CD4-positive, CD25-positive, alpha-beta regulatory T cell (primary cell): ENCODE measurements at regions not wholly inside any gene's neighbourhood (a gene's known extent, or its start where the extent isn't known, plus 50 kb on each side); places are given as distances from the start of the nearest gene placed in this dataset.

Experiments used
- ATAC-seq, 2 donors: fragments of 150-1000 bp; cut with Tn5 transposase; one replicate each; pipeline ENCODE4 v1.10.0; 2021; ENCODE audit warnings: low read depth in 2 of 2, moderate number of reproducible peaks in 2 of 2, moderate library complexity in 1 of 2
- DNase-seq, 3 donors: peaks; one replicate each; pipeline versions ENCODE4 v3.0.0 to v3.0.0-alpha.2; 2012 to 2022; ENCODE audit warnings: mixed read lengths in 1 of 3
- H3K27ac ChIP-seq: one replicate; pipeline ENCODE4 v1.7.0; 2013; ENCODE audit warnings: mild to moderate bottlenecking, low read length; ENCODE audit not compliant: insufficient read depth, poor library complexity, severe bottlenecking
- H3K27me3 ChIP-seq: one replicate; pipeline ENCODE4 v1.7.0; 2013; ENCODE audit warnings: low read length; ENCODE audit not compliant: control insufficient read depth, insufficient read depth
- H3K36me3 ChIP-seq: one replicate; pipeline ENCODE4 v1.7.0; 2013; ENCODE audit warnings: mild to moderate bottlenecking, low read length, moderate library complexity; ENCODE audit not compliant: control insufficient read depth, insufficient read depth
- H3K4me1 ChIP-seq: 2 replicates; pipeline ENCODE4 v1.7.0; 2013; ENCODE audit warnings: mild to moderate bottlenecking, low read length; ENCODE audit not compliant: insufficient read depth, control insufficient read depth, poor library complexity, severe bottlenecking
- H3K4me3 ChIP-seq: one replicate; pipeline ENCODE4 v1.7.0; 2013; ENCODE audit warnings: low read depth, mild to moderate bottlenecking, low read length, moderate library complexity
- H3K9me3 ChIP-seq, 2 experiments: 1 replicate in 1 of 2; 2 replicates in 1 of 2; pipeline ENCODE4 v1.7.0; 2013; ENCODE audit warnings: low read length in 2 of 2, mild to moderate bottlenecking in 1 of 2, moderate library complexity in 1 of 2; ENCODE audit not compliant: control insufficient read depth in 2 of 2
- H3K27ac Mint-ChIP-seq, 3 donors: one replicate each; pipeline ENCODE4 v1.8.0; 2020 to 2022; ENCODE audit warnings: mild to moderate bottlenecking in 3 of 3, mixed read lengths in 3 of 3, moderate library complexity in 2 of 3
- H3K27me3 Mint-ChIP-seq: one replicate; pipeline ENCODE4 v1.8.0; 2022; ENCODE audit warnings: mild to moderate bottlenecking, mixed read lengths
- H3K36me3 Mint-ChIP-seq: one replicate; pipeline ENCODE4 v1.8.0; 2020; ENCODE audit warnings: mixed read lengths
- H3K4me1 Mint-ChIP-seq, 4 donors: one replicate each; pipeline ENCODE4 v1.8.0; 2020 to 2022; ENCODE audit warnings: mixed read lengths in 4 of 4, mild to moderate bottlenecking in 1 of 4
- H3K4me3 Mint-ChIP-seq, 4 donors: one replicate each; pipeline ENCODE4 v1.8.0; 2020 to 2022; ENCODE audit warnings: mild to moderate bottlenecking in 4 of 4, mixed read lengths in 4 of 4, moderate library complexity in 3 of 4
- H3K9me3 Mint-ChIP-seq, 7 donors: one replicate each; pipeline ENCODE4 v1.8.0; 2020 to 2022; ENCODE audit warnings: mixed read lengths in 7 of 7, mild to moderate bottlenecking in 3 of 7, moderate library complexity in 2 of 7

DNA sequence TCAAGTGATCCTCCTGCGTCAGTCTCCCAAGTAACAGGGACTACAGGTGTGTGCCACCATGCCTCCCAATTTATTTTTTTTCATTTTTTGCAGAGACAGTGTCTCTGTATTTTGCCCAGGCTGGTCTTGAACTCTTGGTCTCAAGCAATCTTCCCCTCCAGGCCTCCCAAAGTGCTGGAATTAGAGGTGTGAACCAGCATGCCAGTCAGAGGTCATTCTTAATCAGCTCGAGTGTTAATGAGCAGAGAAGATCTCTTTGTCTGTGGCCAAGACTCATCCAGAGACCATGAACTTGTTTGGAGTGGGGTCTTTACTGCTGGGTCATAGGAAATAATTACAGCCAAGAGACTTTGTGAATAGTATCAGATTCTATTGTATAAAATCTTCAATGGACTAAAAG is 99.2 kb upstream of the AP1S2 start:
- no peaks in the 10 kb centered on the region for H3K27me3 ChIP-seq
- no peak for DNase-seq
- no peaks in the 10 kb centered on the region for H3K9me3 ChIP-seq
- no peak overlapping the region for H3K27ac ChIP-seq
- peaks cover 5% of the 10 kb centered on the region for H3K27me3 Mint-ChIP-seq
- H3K4me3 Mint-ChIP-seq = no peak overlapping the region
- no peaks in the 10 kb centered on the region for H3K4me1 Mint-ChIP-seq
- H3K9me3 Mint-ChIP-seq = peaks cover 0 to 2% (median 0%) of the 10 kb centered on the region in 7 donors
- H3K4me1 ChIP-seq = no peaks in the 10 kb centered on the region
- no peak overlapping the region for H3K4me3 ChIP-seq
- no peaks in the 10 kb centered on the region for H3K36me3 ChIP-seq
- ATAC-seq = no peak
- H3K36me3 Mint-ChIP-seq = no peaks in the 10 kb centered on the region
- H3K27ac Mint-ChIP-seq = no peak overlapping the region

DNA sequence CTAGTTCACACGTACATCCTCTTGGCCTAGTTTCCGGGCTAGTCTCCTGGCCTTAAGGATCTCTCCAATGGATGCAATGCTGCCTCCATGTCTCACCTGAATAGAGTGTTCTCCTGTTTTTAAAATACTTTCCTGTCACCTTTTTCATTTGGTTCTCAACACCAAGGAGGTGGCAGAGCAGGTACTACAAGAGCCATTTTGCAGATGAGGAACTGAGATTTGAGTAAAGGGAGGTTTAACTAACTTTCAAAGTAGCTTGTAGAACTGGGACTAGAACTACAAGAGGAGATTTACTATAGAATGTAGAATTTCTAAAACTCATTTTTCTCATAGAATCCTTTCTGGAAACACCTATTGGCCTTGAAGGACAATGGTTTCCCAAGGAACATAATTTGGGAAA is 97.6 kb upstream of the AP1S2 start:
- Mint-ChIP-seq H3K4me3 (no peak overlapping the region), H3K27ac (no peak overlapping the region), H3K27me3 (peaks cover 5% of the 10 kb centered on the region), H3K9me3 (peaks cover 0 to 4% (median 0%) of the 10 kb centered on the region in 7 donors), H3K4me1 (no peaks in the 10 kb centered on the region), H3K36me3 (no peaks in the 10 kb centered on the region)
- H3K27me3 ChIP-seq = no peaks in the 10 kb centered on the region
- H3K9me3 ChIP-seq = no peaks in the 10 kb centered on the region
- DNase-seq (no peak), ATAC-seq (no peak)
- H3K36me3 ChIP-seq = no peaks in the 10 kb centered on the region
- no peak overlapping the region for H3K4me3 ChIP-seq
- no peak overlapping the region for H3K27ac ChIP-seq
- no peaks in the 10 kb centered on the region for H3K4me1 ChIP-seq

DNA sequence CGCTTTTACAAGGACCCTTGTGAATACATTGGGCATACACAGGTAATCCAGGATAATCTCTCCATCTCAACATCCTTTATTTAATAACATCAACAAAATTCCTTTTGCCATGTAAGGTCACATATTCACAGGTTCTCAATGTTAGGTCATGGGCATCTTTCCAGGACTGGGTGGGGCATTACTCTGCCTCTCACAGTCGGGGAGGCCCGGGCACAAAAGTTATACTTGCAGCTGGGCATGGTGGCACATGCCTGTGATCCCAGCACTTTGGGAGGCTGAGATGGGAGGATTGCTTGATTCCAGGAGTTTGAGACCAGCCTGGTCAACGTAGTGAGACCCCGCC is 93.7 kb upstream of the AP1S2 start:
- no peak overlapping the region for H3K27ac ChIP-seq
- ATAC-seq = no peak

DNA sequence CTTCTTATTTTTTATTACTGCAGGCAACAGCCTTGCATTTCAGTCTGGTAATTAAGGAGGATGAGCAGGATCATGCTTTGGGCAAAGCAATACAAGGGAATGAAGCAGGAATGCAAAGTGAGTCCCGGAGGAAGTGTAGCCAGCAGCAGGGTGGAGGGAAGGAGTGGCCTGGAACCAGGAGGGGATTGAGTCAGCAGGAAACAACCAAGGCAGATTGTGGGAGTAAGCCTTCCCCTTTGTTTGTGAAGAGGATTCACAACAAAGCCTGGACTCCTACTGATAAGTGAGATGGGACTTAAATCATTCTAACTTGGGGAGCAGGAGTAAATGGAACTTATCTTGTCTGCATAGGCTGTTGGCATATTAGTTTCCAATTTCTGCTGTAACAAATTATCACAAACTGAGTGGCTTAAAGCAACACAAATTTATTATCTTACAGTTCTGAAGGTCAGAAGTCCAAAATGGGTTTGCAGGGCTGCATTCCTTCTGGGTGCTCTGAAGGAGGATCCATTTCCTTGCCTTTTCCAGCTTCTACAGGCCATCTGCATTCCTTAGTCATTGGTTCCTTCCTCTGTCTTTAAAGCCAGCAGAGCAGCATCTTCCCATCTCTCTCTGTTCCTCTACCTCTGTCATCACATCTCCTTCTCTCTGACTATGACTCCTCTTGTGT is 93.2 kb upstream of the AP1S2 start:
- Mint-ChIP-seq H3K27me3 (peaks cover 5% of the 10 kb centered on the region), H3K4me3 (no peak overlapping the region), H3K9me3 (peaks cover 0 to 4% (median 0%) of the 10 kb centered on the region in 7 donors), H3K36me3 (no peaks in the 10 kb centered on the region), H3K4me1 (no peaks in the 10 kb centered on the region), H3K27ac (no peak overlapping the region)
- H3K4me1 ChIP-seq = no peaks in the 10 kb centered on the region
- no peak for ATAC-seq
- no peak overlapping the region for H3K4me3 ChIP-seq
- no peaks in the 10 kb centered on the region for H3K27me3 ChIP-seq
- no peaks in the 10 kb centered on the region for H3K36me3 ChIP-seq
- H3K27ac ChIP-seq = no peak overlapping the region
- DNase-seq = no peak
- H3K9me3 ChIP-seq = no peaks in the 10 kb centered on the region

More for the DNA sequence above, 93.7 kb upstream of the AP1S2 start:
- Mint-ChIP-seq H3K4me3 (no peak overlapping the region), H3K9me3 (peaks cover 0 to 4% (median 0%) of the 10 kb centered on the region in 7 donors), H3K4me1 (no peaks in the 10 kb centered on the region), H3K27me3 (peaks cover 5% of the 10 kb centered on the region), H3K27ac (no peak overlapping the region), H3K36me3 (no peaks in the 10 kb centered on the region)
- no peaks in the 10 kb centered on the region for H3K9me3 ChIP-seq
- no peak overlapping the region for H3K4me3 ChIP-seq
- H3K27me3 ChIP-seq = no peaks in the 10 kb centered on the region
- no peak for DNase-seq
- H3K4me1 ChIP-seq = no peaks in the 10 kb centered on the region
- H3K36me3 ChIP-seq = no peaks in the 10 kb centered on the region

DNA sequence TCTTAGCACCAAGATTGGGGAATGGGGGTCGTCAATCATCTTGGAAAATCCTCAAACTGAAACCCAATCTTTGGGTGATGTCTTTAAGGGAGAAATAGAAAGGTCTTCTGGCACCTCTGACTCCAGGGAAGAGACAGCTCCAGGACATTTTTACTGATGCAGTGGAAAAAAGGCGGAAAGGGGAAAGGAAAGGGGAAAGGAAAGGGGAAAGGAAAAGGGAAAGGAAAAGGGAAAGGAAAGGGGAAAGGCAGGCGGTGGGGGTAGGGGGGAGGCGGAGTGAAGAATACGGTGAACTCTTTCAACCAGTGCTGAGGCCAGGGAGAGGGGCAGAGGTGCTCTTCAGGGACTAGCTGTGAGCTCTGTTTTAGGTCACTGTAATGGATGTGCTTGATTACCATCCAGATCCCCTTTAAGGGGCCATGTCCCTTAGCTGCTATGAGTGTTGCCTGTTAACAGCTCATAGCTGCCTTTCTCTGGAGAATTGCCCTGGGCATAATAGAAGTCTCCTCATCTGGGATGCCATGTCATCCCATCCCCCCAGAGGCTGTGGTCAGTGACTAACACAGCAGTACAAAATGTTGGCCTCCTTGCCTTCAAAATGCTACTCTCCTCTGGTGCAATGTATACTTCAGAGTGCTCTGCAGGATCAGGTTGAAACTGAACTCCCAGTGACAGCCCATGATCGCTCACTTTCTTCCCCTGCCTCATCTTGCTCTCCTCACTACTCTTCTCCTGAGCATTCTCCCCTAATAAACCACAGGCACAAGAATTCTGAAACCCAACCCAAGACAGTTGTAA is 92.4 kb upstream of the AP1S2 start:
- no peak overlapping the region for H3K4me3 Mint-ChIP-seq
- H3K36me3 ChIP-seq = no peaks in the 10 kb centered on the region
- H3K27me3 ChIP-seq = no peaks in the 10 kb centered on the region
- H3K27ac Mint-ChIP-seq = no peak overlapping the region
- no peak overlapping the region for H3K4me3 ChIP-seq
- H3K9me3 Mint-ChIP-seq = peaks cover 0 to 4% (median 0%) of the 10 kb centered on the region in 7 donors
- ATAC-seq (no peak), DNase-seq (no peak)
- H3K36me3 Mint-ChIP-seq = no peaks in the 10 kb centered on the region
- no peaks in the 10 kb centered on the region for H3K9me3 ChIP-seq
- no peaks in the 10 kb centered on the region for H3K4me1 Mint-ChIP-seq
- peaks cover 1% of the 10 kb centered on the region for H3K27me3 Mint-ChIP-seq
- H3K27ac ChIP-seq = no peak overlapping the region
- no peaks in the 10 kb centered on the region for H3K4me1 ChIP-seq

DNA sequence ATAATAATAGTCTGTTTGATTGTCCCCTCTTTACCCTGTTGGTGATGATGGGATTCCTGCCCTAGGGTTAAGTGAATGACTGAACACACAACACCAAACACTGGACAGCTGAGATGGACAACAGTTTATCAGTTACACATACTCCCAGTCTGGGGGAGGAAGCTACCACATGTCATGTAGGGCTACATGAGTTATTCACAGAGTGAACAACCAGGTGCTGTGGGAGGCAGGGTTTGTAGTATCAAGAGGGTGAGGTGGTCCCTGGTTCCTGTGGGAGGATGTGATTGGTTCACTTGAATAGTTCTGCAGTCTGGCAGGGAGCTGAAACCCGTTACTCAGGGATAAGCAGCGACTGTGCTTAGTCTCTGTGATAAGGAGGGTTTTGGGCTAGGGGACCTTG is 88.8 kb upstream of the AP1S2 start:
- Histone ChIP-seq H3K27me3 (no peaks in the 10 kb centered on the region), H3K4me3 (no peak overlapping the region), H3K9me3 (no peaks in the 10 kb centered on the region), H3K4me1 (no peaks in the 10 kb centered on the region), H3K27ac (no peak overlapping the region), H3K36me3 (no peaks in the 10 kb centered on the region)
- ATAC-seq (no peak), DNase-seq (no peak)
- H3K27me3 Mint-ChIP-seq = no peaks in the 10 kb centered on the region
- H3K4me3 Mint-ChIP-seq = no peak overlapping the region
- H3K27ac Mint-ChIP-seq = no peak overlapping the region
- H3K36me3 Mint-ChIP-seq = no peaks in the 10 kb centered on the region
- H3K4me1 Mint-ChIP-seq = no peaks in the 10 kb centered on the region
- H3K9me3 Mint-ChIP-seq = peaks cover 0 to 6% (median 2%) of the 10 kb centered on the region in 7 donors

DNA sequence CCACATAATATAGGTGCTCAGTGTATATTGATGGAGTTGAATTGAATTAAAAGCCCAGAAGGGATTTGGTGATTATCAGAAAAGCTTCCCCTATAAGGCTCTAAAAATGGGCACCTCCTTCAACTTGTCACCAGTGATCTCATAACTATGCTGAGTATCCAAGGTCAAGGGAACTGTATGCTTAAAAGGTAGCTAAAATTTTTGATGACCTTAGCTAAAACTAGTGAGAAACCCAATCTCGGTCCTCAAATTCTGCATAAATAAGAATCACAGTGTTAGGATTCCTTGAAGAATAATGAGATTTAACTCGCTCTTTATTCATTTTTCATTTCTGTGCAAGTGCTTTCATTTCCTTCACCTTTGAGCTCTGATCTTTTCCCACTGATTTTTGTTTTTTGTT is 87.7 kb upstream of the AP1S2 start:
- Histone ChIP-seq H3K4me1 (no peaks in the 10 kb centered on the region), H3K4me3 (no peak overlapping the region), H3K27ac (no peak overlapping the region), H3K27me3 (no peaks in the 10 kb centered on the region), H3K36me3 (no peaks in the 10 kb centered on the region), H3K9me3 (no peaks in the 10 kb centered on the region)
- Mint-ChIP-seq H3K4me1 (no peaks in the 10 kb centered on the region), H3K27ac (no peak overlapping the region), H3K4me3 (no peak overlapping the region), H3K27me3 (no peaks in the 10 kb centered on the region), H3K36me3 (no peaks in the 10 kb centered on the region), H3K9me3 (peaks cover 0 to 6% (median 2%) of the 10 kb centered on the region in 7 donors)
- ATAC-seq = no peak
- no peak for DNase-seq

DNA sequence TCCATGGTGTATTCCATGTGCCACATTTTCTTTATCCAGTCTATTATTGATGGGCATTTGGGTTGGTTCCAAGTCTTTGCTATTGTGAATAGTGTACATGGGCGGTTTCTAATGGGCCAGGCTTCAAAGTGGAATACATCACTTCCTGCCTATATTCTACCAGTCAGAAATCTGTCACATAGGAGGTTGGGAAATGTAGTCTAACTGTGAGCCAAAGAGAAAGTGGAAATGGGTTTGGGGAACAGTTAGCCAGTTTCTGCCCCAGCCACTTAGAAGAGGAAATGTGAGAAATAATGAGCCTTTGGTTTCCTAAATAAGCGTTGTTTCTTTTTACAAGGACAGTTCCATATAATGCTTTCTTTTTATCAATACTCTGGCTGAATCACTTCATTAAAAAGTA is 85.1 kb upstream of the AP1S2 start:
- DNase-seq (peak in 1 of 3 donors; percentile 9), ATAC-seq (no peak)
- peaks cover 0 to 6% (median 2%) of the 10 kb centered on the region in 7 donors for H3K9me3 Mint-ChIP-seq
- H3K4me3 ChIP-seq = no peak overlapping the region
- H3K4me3 Mint-ChIP-seq = no peak overlapping the region
- no peak overlapping the region for H3K27ac ChIP-seq
- no peaks in the 10 kb centered on the region for H3K4me1 ChIP-seq
- no peaks in the 10 kb centered on the region for H3K36me3 ChIP-seq
- no peaks in the 10 kb centered on the region for H3K36me3 Mint-ChIP-seq
- no peaks in the 10 kb centered on the region for H3K27me3 ChIP-seq
- H3K27ac Mint-ChIP-seq = no peak overlapping the region
- H3K4me1 Mint-ChIP-seq = no peaks in the 10 kb centered on the region
- no peaks in the 10 kb centered on the region for H3K27me3 Mint-ChIP-seq
- no peaks in the 10 kb centered on the region for H3K9me3 ChIP-seq
